Mesenchymal stem cell (in vitro differentiated cells and primary cell): ENCODE measurements at regions not wholly inside any gene's neighbourhood (a gene's known extent, or its start where the extent isn't known, plus 50 kb on each side); places are given as distances from the start of the nearest gene placed in this dataset.

Source experiments
- DNase-seq: peaks from one replicate; pipeline ENCODE4 v3.0.0-alpha.2; 2013
- H2AFZ ChIP-seq: one replicate; pipeline ENCODE4 v1.6.1; 2013; ENCODE audit warnings: low read depth, mild to moderate bottlenecking, control low read depth, inconsistent platforms, low read length, moderate library complexity
- H2AK5ac ChIP-seq: 2 replicates; pipeline ENCODE4 v1.6.1; 2013; ENCODE audit warnings: low read length, moderate library complexity, mild to moderate bottlenecking, inconsistent platforms; ENCODE audit not compliant: severe bottlenecking
- H2BK120ac ChIP-seq: one replicate; pipeline ENCODE4 v1.6.1; 2013; ENCODE audit warnings: low read depth, mild to moderate bottlenecking, inconsistent platforms, low read length, moderate library complexity
- H2BK12ac ChIP-seq, 2 experiments: one replicate each; pipeline ENCODE4 v1.6.1; 2013; ENCODE audit warnings: inconsistent platforms in 2 of 2, low read length in 2 of 2, mild to moderate bottlenecking in 2 of 2, moderate library complexity in 2 of 2, control low read depth in 1 of 2
- H2BK15ac ChIP-seq: one replicate; pipeline ENCODE4 v1.6.1; 2013; ENCODE audit warnings: mild to moderate bottlenecking, low read depth, inconsistent platforms; ENCODE audit not compliant: poor library complexity, severe bottlenecking
- H2BK5ac ChIP-seq: 2 replicates; pipeline ENCODE4 v1.6.1; 2013; ENCODE audit warnings: low read depth, mild to moderate bottlenecking, low read length, control low read depth, inconsistent platforms; ENCODE audit not compliant: poor library complexity, severe bottlenecking
- H3K14ac ChIP-seq, 2 experiments: one replicate each; pipeline ENCODE4 v1.6.1; 2013; ENCODE audit warnings: inconsistent platforms in 2 of 2, low read length in 2 of 2, control low read depth in 1 of 2, mild to moderate bottlenecking in 1 of 2, moderate library complexity in 1 of 2
- H3K18ac ChIP-seq, 2 experiments: one replicate each; pipeline ENCODE4 v1.6.1; 2013; ENCODE audit warnings: inconsistent platforms in 2 of 2, low read length in 2 of 2, control low read depth in 1 of 2, low read depth in 1 of 2, mild to moderate bottlenecking in 1 of 2
- H3K23ac ChIP-seq, 2 experiments: one replicate each; pipeline ENCODE4 v1.6.1; 2013; ENCODE audit warnings: inconsistent platforms in 2 of 2, low read length in 2 of 2, mild to moderate bottlenecking in 2 of 2, moderate library complexity in 2 of 2, control low read depth in 1 of 2
- H3K27ac ChIP-seq: 2 replicates; pipeline ENCODE4 v1.5.1; 2013; ENCODE audit warnings: mild to moderate bottlenecking, moderate library complexity, low read length, control low read depth, inconsistent platforms; ENCODE audit not compliant: poor library complexity, severe bottlenecking
- H3K27me3 ChIP-seq, 2 experiments: 2 replicates each; pipeline versions ENCODE4 v1.6.1 to v1.7.0; 2013; ENCODE audit warnings: low read length in 2 of 2, mild to moderate bottlenecking in 2 of 2, moderate library complexity in 2 of 2, control low read depth in 1 of 2, inconsistent platforms in 1 of 2; ENCODE audit not compliant: control insufficient read depth in 1 of 2, insufficient read depth in 1 of 2
- H3K36me3 ChIP-seq, 2 experiments: 2 replicates each; pipeline versions ENCODE4 v1.6.1 to v1.7.0; 2013; ENCODE audit warnings: low read length in 2 of 2, control low read depth in 1 of 2, inconsistent platforms in 1 of 2, low read depth in 1 of 2, mild to moderate bottlenecking in 1 of 2; ENCODE audit not compliant: insufficient read depth in 2 of 2, control insufficient read depth in 1 of 2
- H3K4ac ChIP-seq, 2 experiments: one replicate each; pipeline ENCODE4 v1.6.1; 2013; ENCODE audit warnings: inconsistent platforms in 2 of 2, low read length in 2 of 2, mild to moderate bottlenecking in 2 of 2, moderate library complexity in 2 of 2, control low read depth in 1 of 2, low read depth in 1 of 2
- H3K4me1 ChIP-seq: 2 replicates; pipeline ENCODE4 v1.6.1; 2013; ENCODE audit warnings: low read depth, low read length, control low read depth; ENCODE audit not compliant: control insufficient read depth, insufficient read depth
- H3K4me2 ChIP-seq: 2 replicates; pipeline ENCODE4 v1.6.1; 2013; ENCODE audit warnings: low read length, mild to moderate bottlenecking, inconsistent platforms; ENCODE audit not compliant: poor library complexity, severe bottlenecking
- H3K4me3 ChIP-seq, 2 experiments: 2 replicates each; pipeline versions ENCODE4 v1.5.1 to v1.7.0; 2013; ENCODE audit warnings: low read length in 2 of 2, mild to moderate bottlenecking in 2 of 2, control low read depth in 1 of 2, low read depth in 1 of 2; ENCODE audit not compliant: insufficient read depth in 1 of 2
- H3K79me1 ChIP-seq: replicated peaks from 2 replicates; pipeline ENCODE4 v1.6.1; 2013; ENCODE audit warnings: mild to moderate bottlenecking, control low read depth, low read length, inconsistent platforms; ENCODE audit not compliant: poor library complexity, severe bottlenecking
- H3K9ac ChIP-seq: 2 replicates; pipeline ENCODE4 v1.7.0; 2013; ENCODE audit warnings: mild to moderate bottlenecking, low read length, moderate library complexity
- H3K9me3 ChIP-seq: 2 replicates; pipeline ENCODE4 v1.7.0; 2013; ENCODE audit warnings: mild to moderate bottlenecking, low read length; ENCODE audit not compliant: control insufficient read depth
- H4K8ac ChIP-seq: one replicate; pipeline ENCODE4 v1.6.1; 2013; ENCODE audit warnings: inconsistent platforms, mild to moderate bottlenecking, low read length, moderate library complexity
- H4K91ac ChIP-seq: one replicate; pipeline ENCODE4 v1.6.1; 2013; ENCODE audit warnings: mild to moderate bottlenecking, low read length, inconsistent platforms
- WGBS: methylation state at CpG from one replicate; pipeline ENCODE4 v1.1.7; 2013; ENCODE audit warnings: mixed read lengths; 5-methylcytosine and 5-hydroxymethylcytosine counted together

DNA sequence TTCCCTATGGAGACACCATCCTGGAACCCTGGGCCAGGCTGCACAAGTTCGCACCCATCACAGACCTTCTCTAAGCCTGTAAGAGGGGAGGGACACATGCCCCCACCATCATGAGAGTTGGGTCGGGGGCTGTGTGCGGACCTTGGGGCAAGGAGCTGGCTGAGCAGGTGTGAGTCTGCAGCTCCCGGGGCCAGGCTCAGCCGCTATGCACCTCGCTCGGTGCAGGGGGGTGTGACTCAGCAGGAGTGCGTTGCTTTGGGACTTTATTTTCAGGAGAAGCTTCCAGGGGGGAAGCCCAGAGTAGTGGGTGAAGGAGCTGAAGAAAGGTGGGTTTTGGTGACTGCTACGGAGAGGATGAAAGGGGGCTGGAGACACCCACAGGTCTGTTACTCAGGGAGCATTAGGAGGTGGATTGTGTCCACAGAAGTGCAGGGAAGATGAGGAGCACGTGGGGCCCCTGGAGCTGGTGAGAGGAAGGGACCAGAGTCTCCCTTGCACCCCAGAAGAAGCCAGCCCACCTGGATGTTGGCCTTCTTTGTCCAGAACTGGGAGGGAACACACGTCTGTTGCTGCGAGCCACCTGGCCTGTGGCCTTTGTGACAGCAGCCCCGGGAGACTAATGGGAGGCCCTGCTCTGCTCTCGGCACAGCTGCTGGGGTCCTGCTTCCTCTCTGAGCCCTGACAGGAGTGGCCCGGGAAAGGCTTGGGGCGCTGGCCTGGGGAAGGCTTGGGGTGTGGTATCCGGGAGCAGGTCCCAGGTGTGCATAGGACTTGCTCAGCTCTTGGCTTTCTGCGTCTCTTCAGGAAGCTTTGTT, 162.6 kb downstream of the TEX29 start:
- Histone ChIP-seq H3K18ac (no peak overlapping the region), H3K79me1 (no peaks in the 10 kb centered on the region), H3K36me3 (no peaks in the 10 kb centered on the region), H3K9ac (no peak overlapping the region), H2BK15ac (no peak overlapping the region), H3K4me3 (no peak overlapping the region), H3K14ac (no peak overlapping the region), H3K4me1 (no peaks in the 10 kb centered on the region), H3K9me3 (peaks cover 11% of the 10 kb centered on the region), H2AK5ac (no peak overlapping the region), H3K27ac (no peak overlapping the region), H2BK5ac (no peak overlapping the region), H3K27me3 (no peaks in the 10 kb centered on the region), H3K4ac (no peak overlapping the region), H4K8ac (no peak overlapping the region), H3K4me2 (no peak overlapping the region), H2BK12ac (no peak overlapping the region), H2AFZ (no peak overlapping the region), H3K23ac (no peak overlapping the region), H4K91ac (no peak overlapping the region), H2BK120ac (no peak overlapping the region)
- WGBS = 89% methylated on average over 18 of the region's 18 CpGs
- no peak for DNase-seq

- Histone ChIP-seq H2AK5ac (no peak overlapping the region), H2BK120ac (no peak overlapping the region), H3K23ac (no peak overlapping the region), H2BK15ac (no peak overlapping the region), H2AFZ (no peak overlapping the region), H4K8ac (no peak overlapping the region), H3K9ac (no peak overlapping the region), H3K79me1 (no peaks in the 10 kb centered on the region), H3K4ac (no peak overlapping the region), H3K27ac (no peak overlapping the region), H3K36me3 (no peaks in the 10 kb centered on the region), H3K9me3 (peaks cover 11% of the 10 kb centered on the region), H3K4me2 (no peak overlapping the region), H2BK5ac (no peak overlapping the region), H3K4me3 (no peak overlapping the region), H3K18ac (no peak overlapping the region), H4K91ac (no peak overlapping the region), H3K27me3 (no peaks in the 10 kb centered on the region), H3K4me1 (no peaks in the 10 kb centered on the region), H3K14ac (no peak overlapping the region), H2BK12ac (no peak overlapping the region)
- 86% methylated on average over 6 of the region's 7 CpGs for WGBS
- DNase-seq = no peak
Observed at GRCh38 chr13:111483621-111483987, 163.2 kb downstream of the TEX29 start.

DNA sequence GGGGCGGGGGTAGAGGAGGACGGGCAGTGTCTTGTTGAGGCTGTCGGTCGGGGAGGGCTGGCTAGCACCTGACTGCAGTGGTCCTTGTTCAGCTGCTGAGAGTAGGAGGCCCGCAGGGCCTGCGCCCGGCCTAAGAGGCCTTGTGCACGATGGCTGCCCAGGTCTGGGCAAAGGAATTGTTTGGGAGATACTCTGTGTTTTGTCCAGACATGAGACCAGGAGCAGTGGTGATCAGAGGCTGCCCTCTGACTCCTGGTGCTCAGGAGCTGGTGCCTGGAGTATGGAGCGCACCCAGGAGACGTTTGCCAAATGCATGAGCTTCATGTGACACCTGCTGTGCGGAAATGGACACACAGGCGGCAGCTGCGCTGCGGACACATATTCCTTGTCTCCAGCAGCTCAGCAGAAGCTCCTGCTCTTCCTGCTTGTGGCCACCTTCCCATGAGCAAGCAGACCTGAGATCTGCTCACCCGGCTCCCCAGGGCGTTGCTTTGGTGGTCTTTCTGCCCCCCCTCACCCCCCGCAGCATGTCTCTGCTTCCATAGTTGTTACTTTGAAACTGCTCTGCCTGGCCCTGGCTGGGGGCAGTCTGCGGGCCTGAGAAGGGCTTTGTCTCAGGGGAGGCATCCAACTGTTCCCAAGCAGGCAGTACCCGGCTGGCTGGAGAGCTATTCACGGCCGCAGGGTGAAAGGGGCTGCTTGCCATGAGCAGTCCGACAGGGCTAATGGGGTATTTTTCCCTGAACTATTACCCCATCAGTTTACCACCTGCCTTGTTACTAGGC, 163.9 kb downstream of the TEX29 start:
- H4K8ac ChIP-seq = no peak overlapping the region

GRCh38 chr13:111484959-111485358, 164.5 kb downstream of the TEX29 start:
- Histone ChIP-seq H2BK5ac (no peak overlapping the region), H3K9me3 (peaks cover 11% of the 10 kb centered on the region), H2AK5ac (no peak overlapping the region), H3K4ac (no peak overlapping the region), H3K4me3 (no peak overlapping the region), H3K36me3 (no peaks in the 10 kb centered on the region), H3K4me1 (no peaks in the 10 kb centered on the region), H2BK12ac (no peak overlapping the region), H3K27ac (no peak overlapping the region), H3K79me1 (no peaks in the 10 kb centered on the region), H3K4me2 (no peak overlapping the region), H3K23ac (no peak overlapping the region), H2BK15ac (no peak overlapping the region), H3K14ac (no peak overlapping the region), H2AFZ (no peak overlapping the region), H3K9ac (no peak overlapping the region), H3K27me3 (no peaks in the 10 kb centered on the region), H3K18ac (no peak overlapping the region), H2BK120ac (no peak overlapping the region), H4K8ac (no peak overlapping the region), H4K91ac (no peak overlapping the region)
- no peak for DNase-seq
- WGBS = 92% methylated on average over 6 of the region's 7 CpGs

More for the DNA sequence above, 163.9 kb downstream of the TEX29 start:
- no peak overlapping the region for H2BK120ac ChIP-seq
- H2BK5ac ChIP-seq = no peak overlapping the region
- no peaks in the 10 kb centered on the region for H3K79me1 ChIP-seq
- no peak overlapping the region for H3K14ac ChIP-seq
- H4K91ac ChIP-seq = no peak overlapping the region
- no peaks in the 10 kb centered on the region for H3K27me3 ChIP-seq
- DNase-seq = no peak
- no peaks in the 10 kb centered on the region for H3K4me1 ChIP-seq
- H2AK5ac ChIP-seq = no peak overlapping the region
- H3K9me3 ChIP-seq = peaks cover 11% of the 10 kb centered on the region
- 78% methylated on average over 21 of the region's 22 CpGs for WGBS
- no peak overlapping the region for H3K4ac ChIP-seq
- H3K23ac ChIP-seq = no peak overlapping the region
- H3K4me3 ChIP-seq = no peak overlapping the region
- no peak overlapping the region for H2BK15ac ChIP-seq
- no peak overlapping the region for H3K4me2 ChIP-seq
- no peak overlapping the region for H2BK12ac ChIP-seq
- H3K18ac ChIP-seq = no peak overlapping the region
- H3K27ac ChIP-seq = no peak overlapping the region
- H2AFZ ChIP-seq = no peak overlapping the region
- H3K36me3 ChIP-seq = no peaks in the 10 kb centered on the region
- H3K9ac ChIP-seq = no peak overlapping the region
